ENCODE measurements at regions not wholly inside any gene's neighbourhood (a gene's known extent, or its start where the extent isn't known, plus 50 kb on each side); places are given as distances from the start of the nearest gene placed in this dataset.

DNA sequence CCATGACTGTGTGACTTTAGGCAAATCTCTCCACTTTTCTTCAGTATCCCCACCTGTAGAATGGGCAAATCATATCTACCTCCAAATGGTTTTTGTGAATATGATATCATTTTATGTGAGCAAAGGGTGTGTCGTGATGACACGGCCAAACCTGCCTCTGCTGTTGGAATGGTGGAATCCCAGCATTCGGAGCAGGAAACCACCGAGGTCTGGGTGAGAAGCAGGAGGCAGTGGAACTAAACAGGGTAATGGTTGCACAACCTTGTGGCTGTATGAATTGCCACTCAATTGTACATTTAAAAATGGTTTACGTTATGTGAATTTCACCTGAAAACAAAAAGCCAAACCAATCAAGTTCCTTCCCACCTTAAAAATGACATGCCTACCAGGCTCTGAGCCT lies 131.4 kb upstream of the ZMIZ1 start:
- Histone ChIP-seq H3K4me1 (ENCODE audit: insufficient read depth, low read length) (peaks cover 10% of the 10 kb centered on the region), H3K27ac (ENCODE audit: low read depth, low read length) (no peak overlapping the region), H3K9ac (ENCODE audit: low read depth, low read length) (no peak overlapping the region), H3K4me3 (ENCODE audit: low read length) (no peak overlapping the region), H3K9me3 (ENCODE audit: insufficient read depth, low read depth, low read length) (no peaks in the 10 kb centered on the region; the same call in 1 of the 2 replicates), H3K27me3 (ENCODE audit: insufficient read depth, low read length) (no peaks in the 10 kb centered on the region), H3K36me3 (ENCODE audit: insufficient read depth, low read length) (no peaks in the 10 kb centered on the region)
- 92% methylated on average over 5 of the region's 5 CpGs for WGBS

DNA sequence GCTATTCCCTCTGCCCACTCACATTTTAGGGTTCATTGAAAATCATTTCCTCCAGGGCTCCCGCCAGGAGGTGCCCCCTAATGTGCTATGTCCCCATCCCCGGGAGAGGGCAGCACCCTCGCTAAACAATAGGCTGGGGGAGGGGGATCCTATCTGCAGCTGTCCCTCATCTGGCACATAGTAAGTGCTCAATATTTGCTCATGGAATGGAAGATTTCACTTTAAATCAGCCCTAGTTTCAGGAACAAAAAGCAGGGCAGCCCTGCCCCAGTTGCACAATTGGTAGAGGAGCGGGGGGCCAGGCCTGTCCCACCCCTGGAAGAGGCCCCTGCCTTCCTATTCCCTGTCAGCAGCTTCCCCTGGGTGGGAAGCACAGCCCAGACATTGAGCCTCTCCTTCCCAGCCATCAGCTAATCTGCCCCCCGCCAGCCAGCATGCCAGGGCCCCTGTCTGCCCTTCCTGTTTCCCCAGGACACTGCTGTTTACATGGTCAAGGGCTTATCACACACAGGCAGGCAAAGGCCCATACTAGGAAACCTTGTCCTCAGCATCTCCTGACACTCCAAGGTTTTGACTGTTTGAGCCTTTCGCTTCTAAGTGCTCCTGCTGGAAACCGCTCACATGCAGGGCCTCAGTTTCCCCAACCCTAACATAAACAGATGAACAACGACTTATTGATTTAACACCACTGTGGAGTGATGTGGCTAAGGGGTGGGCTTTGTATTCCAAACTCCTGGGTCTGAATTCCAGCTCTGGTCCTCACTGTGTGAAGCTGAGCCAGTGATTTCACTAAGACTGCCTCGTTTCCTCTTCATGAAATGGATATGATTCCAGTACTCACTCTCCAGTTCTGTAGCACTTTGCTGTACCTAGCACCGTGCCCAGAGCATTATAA lies 130.7 kb upstream of the ZMIZ1 start:
- Histone ChIP-seq H3K9me3 (ENCODE audit: insufficient read depth, low read depth, low read length) (peaks cover 1% of the 10 kb centered on the region; the same call in 1 of the 2 replicates), H3K4me3 (ENCODE audit: low read length) (no peak overlapping the region), H3K9ac (ENCODE audit: low read depth, low read length) (no peak overlapping the region), H3K4me1 (ENCODE audit: insufficient read depth, low read length) (peaks cover 10% of the 10 kb centered on the region), H3K36me3 (ENCODE audit: insufficient read depth, low read length) (no peaks in the 10 kb centered on the region), H3K27ac (ENCODE audit: low read depth, low read length) (no peak overlapping the region), H3K27me3 (ENCODE audit: insufficient read depth, low read length) (no peaks in the 10 kb centered on the region)
- WGBS, result 59% methylated on average over 10 of the region's 10 CpGs

DNA sequence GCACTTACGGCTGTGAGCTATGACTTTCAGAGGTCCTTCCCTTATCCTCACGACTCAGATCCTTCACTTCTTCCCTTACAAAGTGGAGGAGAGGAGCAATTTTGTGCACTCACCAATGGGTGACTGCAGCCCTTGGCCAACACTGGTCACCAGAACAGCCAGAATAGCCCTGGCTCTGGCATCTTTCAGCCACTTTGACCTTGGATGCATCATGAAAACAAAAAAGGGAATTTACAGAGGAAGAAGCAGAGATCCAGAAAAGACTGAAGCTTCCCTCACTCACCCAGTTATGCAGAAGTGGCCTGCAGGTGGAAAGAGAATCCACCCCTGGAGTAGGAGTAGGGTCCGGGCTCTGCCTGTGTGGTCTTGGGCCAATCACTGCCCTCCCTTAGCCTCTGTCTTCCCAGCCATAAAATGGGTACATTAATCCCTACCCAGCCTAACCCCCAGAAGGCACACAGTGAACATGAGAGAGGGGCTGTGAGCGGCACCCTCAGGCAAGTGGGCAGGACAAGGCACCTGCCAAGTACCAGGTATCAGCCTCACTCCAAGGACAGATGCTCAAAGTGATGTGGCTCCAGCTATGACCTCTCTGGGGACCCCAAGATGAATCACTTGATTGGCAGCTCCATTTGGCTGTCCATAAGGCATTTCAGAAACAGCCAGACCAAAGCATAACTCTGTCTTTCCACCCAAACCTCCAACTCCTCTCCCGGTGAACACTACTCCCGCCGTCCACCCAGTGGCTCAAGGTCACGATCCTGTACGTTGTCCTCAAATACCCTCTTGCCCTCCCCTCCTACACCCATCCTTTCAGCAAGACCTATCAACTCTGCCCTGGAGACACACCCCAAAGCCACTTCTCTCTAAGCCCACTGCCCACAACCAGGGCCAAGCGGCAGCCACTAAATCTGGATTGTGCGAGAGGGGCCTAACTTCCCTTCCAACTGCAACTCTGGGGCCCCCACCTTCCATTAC lies 129.8 kb upstream of the ZMIZ1 start:
- Histone ChIP-seq H3K9me3 (ENCODE audit: insufficient read depth, low read depth, low read length) (peaks cover 2% of the 10 kb centered on the region; the same call in 1 of the 2 replicates), H3K27ac (ENCODE audit: low read depth, low read length) (no peak overlapping the region), H3K9ac (ENCODE audit: low read depth, low read length) (no peak overlapping the region), H3K36me3 (ENCODE audit: insufficient read depth, low read length) (no peaks in the 10 kb centered on the region), H3K27me3 (ENCODE audit: insufficient read depth, low read length) (no peaks in the 10 kb centered on the region), H3K4me3 (ENCODE audit: low read length) (no peak overlapping the region), H3K4me1 (ENCODE audit: insufficient read depth, low read length) (peaks cover 10% of the 10 kb centered on the region)
- WGBS, result 95% methylated on average over 11 of the region's 11 CpGs

DNA sequence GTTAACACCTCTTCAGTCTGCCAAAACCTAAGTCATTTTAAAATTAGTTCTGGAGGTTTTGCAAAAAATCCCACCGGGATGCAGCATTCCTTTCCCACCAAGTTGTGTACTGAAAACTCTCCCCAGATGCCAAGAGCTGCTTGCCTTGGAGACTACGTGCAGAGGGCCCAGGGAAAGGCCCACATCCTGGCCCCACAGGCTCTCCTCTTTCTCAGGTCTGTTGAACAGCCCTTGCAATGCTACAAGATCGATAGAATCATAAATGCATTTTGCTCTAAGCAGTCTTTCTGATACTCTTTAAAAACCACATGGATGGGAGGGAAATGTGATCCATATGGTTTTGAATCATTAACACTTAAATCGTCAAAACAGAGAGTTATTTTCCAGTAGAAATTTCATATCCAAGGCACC lies 126.7 kb upstream of the ZMIZ1 start:
- H3K9me3 ChIP-seq (ENCODE audit: insufficient read depth, low read depth, low read length), result peaks cover 2% of the 10 kb centered on the region; the same call in 1 of the 2 replicates
- WGBS, result 91% methylated on average over 4 of the region's 4 CpGs
- no peak overlapping the region for H3K9ac ChIP-seq (ENCODE audit: low read depth, low read length)
- H3K36me3 ChIP-seq (ENCODE audit: insufficient read depth, low read length), result no peaks in the 10 kb centered on the region
- H3K4me3 ChIP-seq (ENCODE audit: low read length), result no peak overlapping the region
- peaks cover 10% of the 10 kb centered on the region for H3K4me1 ChIP-seq (ENCODE audit: insufficient read depth, low read length)
- no peaks in the 10 kb centered on the region for H3K27me3 ChIP-seq (ENCODE audit: insufficient read depth, low read length)
- no peak overlapping the region for H3K27ac ChIP-seq (ENCODE audit: low read depth, low read length)

DNA sequence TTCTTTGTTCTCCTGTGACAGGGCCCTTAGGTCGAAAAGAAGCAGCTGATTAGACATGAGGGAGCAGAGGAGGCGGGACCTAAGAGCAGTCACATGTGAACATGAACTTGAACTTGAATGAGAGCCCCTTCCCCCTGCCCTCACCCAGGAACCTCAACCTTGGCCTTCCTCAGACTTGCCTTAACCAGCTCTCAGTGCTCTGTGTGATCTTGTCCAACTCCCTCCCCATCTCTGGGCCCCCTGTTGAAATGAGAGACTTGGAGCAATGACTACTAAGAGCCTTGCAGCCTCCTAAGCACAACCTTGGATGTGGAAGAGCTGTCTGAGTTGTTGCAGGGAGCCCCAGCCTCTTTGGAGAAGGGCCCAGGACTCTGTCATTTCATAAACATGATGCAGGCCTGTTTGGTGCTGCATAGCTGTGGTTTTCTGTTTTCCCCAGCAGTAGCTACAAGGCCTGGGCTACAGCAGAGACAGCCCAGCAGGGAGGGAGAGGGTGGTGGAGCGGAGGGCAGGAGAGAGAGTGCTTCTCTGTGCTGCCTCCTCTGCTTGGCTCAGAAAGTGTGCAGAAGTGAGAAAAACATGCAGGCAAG lies 123.9 kb upstream of the ZMIZ1 start:
- no peak overlapping the region for H3K4me3 ChIP-seq (ENCODE audit: low read length)
- H3K27ac ChIP-seq (ENCODE audit: low read depth, low read length), result no peak overlapping the region
- no peaks in the 10 kb centered on the region for H3K36me3 ChIP-seq (ENCODE audit: insufficient read depth, low read length)
- no peaks in the 10 kb centered on the region for H3K4me1 ChIP-seq (ENCODE audit: insufficient read depth, low read length)
- H3K9ac ChIP-seq (ENCODE audit: low read depth, low read length), result no peak overlapping the region
- H3K9me3 ChIP-seq (ENCODE audit: insufficient read depth, low read depth, low read length), result peaks cover 2% of the 10 kb centered on the region; the same call in 1 of the 2 replicates
- H3K27me3 ChIP-seq (ENCODE audit: insufficient read depth, low read length), result no peaks in the 10 kb centered on the region
- 46% methylated on average over 3 of the region's 3 CpGs for WGBS

DNA sequence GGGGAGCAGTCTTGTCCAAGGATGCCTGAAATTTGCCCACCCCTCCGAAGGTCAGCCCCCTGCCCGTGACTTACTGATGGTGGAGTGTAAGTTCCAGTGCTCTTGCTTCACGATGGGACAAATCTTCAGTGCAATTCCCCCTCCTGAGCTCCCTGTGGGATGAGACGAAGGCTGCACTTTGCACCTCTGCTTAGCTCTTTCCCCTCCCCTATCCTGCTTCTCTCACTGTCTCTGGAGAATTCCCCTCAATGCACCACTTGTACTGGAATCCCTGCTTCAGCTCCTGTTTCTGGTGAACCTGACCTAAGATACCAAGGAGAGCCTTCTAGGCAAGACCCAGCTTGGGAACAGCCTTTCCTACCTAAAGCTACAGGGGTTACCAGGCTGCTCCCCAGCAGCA lies 122.9 kb upstream of the ZMIZ1 start:
- Histone ChIP-seq H3K27ac (ENCODE audit: low read depth, low read length) (no peak overlapping the region), H3K4me1 (ENCODE audit: insufficient read depth, low read length) (no peaks in the 10 kb centered on the region), H3K4me3 (ENCODE audit: low read length) (no peak overlapping the region), H3K9me3 (ENCODE audit: insufficient read depth, low read depth, low read length) (peaks cover 2% of the 10 kb centered on the region; the same call in 1 of the 2 replicates), H3K36me3 (ENCODE audit: insufficient read depth, low read length) (no peaks in the 10 kb centered on the region), H3K9ac (ENCODE audit: low read depth, low read length) (no peak overlapping the region), H3K27me3 (ENCODE audit: insufficient read depth, low read length) (no peaks in the 10 kb centered on the region)
- 89% methylated on average over 4 of the region's 4 CpGs for WGBS

DNA sequence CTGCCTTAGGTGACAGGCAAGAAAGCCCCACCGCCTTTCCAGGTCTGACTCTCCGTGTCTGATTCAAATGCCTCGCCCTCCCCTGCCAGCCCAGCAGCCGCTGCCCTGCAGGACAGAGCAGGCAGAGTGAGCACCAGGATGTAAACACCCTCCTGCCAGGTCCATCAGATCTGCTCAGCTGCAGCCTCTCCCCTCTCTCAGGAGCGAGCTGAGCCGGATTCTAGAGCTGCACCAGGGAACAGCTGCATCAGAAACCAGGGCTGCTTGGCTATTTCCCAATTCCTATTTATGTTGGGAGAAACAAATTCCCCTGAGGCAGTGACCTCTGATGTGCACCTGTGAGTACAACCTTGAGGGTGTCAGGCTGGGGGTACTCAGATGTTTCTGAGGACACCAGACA lies 121.5 kb upstream of the ZMIZ1 start:
- 78% methylated on average over 6 of the region's 6 CpGs for WGBS
- peaks cover 2% of the 10 kb centered on the region; the same call in 1 of the 2 replicates for H3K9me3 ChIP-seq (ENCODE audit: insufficient read depth, low read depth, low read length)
- H3K27ac ChIP-seq (ENCODE audit: low read depth, low read length), result no peak overlapping the region
- no peak overlapping the region for H3K4me3 ChIP-seq (ENCODE audit: low read length)
- H3K4me1 ChIP-seq (ENCODE audit: insufficient read depth, low read length), result no peaks in the 10 kb centered on the region
- no peaks in the 10 kb centered on the region for H3K27me3 ChIP-seq (ENCODE audit: insufficient read depth, low read length)
- H3K9ac ChIP-seq (ENCODE audit: low read depth, low read length), result no peak overlapping the region
- H3K36me3 ChIP-seq (ENCODE audit: insufficient read depth, low read length), result no peaks in the 10 kb centered on the region

DNA sequence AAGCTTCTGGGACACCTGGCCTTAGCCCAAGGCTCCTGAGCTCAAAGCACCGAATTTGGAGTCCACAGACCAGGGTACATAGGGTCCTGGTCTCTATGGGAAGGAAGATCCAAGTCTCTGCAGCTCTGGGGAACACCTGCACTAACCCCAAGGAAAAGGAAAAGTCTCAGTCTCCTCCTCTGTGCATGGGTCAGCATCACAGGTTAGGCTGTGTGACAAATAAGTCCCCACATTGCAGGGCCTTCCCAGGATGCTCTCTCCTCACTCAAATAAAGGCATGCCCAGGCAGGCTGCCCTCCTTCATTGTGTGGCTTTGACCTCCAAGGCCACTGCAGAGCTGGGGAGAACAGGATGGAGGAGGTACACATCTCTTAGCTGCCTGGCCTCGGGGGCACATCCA lies 121.0 kb upstream of the ZMIZ1 start:
- H3K27me3 ChIP-seq (ENCODE audit: insufficient read depth, low read length), result no peaks in the 10 kb centered on the region
- H3K9me3 ChIP-seq (ENCODE audit: insufficient read depth, low read depth, low read length), result 0 out of 2 replicates have a peak, but pooled peaks cover 2% of the 10 kb centered on the region
- no peak overlapping the region for H3K4me3 ChIP-seq (ENCODE audit: low read length)
- no peak overlapping the region for H3K27ac ChIP-seq (ENCODE audit: low read depth, low read length)
- H3K36me3 ChIP-seq (ENCODE audit: insufficient read depth, low read length), result no peaks in the 10 kb centered on the region
- 88% methylated on average over 2 of the region's 2 CpGs for WGBS
- H3K4me1 ChIP-seq (ENCODE audit: insufficient read depth, low read length), result no peaks in the 10 kb centered on the region
- H3K9ac ChIP-seq (ENCODE audit: low read depth, low read length), result no peak overlapping the region

DNA sequence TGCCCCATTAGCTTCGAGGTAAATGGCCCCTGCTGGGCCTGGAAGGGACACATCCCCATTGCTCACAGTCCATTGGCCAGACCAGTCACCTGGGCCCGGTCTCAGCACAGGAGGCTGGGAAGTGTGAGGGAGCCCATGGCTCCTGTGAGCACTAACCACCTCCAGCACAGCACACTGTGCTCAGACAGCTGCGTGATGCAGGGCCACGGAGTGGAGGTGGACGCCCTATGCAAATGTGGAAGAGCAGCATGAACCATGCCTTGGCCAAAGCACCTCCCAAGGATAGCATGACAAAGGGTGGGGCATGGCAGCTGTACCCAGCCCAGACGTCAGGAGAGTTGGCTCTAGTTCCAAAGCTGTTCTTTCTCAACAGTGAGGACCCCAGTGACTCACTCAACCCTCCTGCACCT lies 120.1 kb upstream of the ZMIZ1 start:
- no peaks in the 10 kb centered on the region for H3K36me3 ChIP-seq (ENCODE audit: insufficient read depth, low read length)
- H3K27me3 ChIP-seq (ENCODE audit: insufficient read depth, low read length), result no peaks in the 10 kb centered on the region
- H3K4me3 ChIP-seq (ENCODE audit: low read length), result no peak overlapping the region
- no peaks in the 10 kb centered on the region for H3K9me3 ChIP-seq (ENCODE audit: insufficient read depth, low read depth, low read length)
- no peaks in the 10 kb centered on the region for H3K4me1 ChIP-seq (ENCODE audit: insufficient read depth, low read length)
- H3K27ac ChIP-seq (ENCODE audit: low read depth, low read length), result no peak overlapping the region
- whole genome bisulfite sequencing, result 88% methylated on average over 6 of the region's 6 CpGs
- H3K9ac ChIP-seq (ENCODE audit: low read depth, low read length), result no peak overlapping the region

DNA sequence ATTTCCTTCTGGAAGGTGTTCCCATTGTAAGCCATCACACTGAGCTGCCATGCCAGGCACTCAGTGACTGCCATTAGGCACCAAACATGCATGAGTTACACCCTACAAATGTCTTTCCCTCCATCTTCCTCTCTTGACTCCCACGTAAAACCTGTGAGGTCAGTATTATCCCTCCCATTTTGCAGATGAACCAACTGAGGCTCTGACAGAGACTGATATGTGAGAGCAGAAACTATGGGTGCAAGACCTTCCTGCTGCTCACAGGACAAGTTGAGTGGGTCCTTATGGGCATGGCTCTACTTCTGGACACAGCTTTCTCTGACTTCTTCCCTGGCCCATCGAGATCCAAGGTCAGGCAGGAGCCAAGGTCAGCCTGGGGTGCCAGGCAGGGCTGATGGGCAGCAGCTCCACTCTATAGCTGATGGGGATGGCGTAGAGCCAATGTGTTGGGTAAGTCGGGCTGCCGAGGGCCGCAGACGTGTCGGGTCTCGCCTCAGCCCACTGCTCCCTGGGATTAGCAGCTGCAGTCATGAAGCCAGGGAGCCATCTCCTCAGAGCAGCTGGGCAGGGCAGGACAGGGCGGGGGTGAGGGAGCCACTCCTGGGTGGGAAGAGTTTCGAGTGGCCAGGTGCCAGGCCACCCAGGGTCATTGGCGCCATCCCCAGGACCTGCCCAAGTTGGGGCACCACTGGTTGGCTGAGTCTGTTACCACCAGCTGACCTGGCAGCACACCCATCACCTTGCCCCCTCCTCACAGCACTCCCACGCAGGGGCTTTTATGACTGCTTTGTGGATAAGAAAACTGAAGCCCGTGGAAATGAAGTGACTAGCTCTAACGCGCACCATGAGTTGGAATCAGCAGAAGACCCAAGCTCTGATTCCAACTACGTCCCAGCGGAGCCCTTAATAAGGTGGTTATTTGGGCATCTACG lies 117.8 kb upstream of the ZMIZ1 start:
- WGBS, result 92% methylated on average over 19 of the region's 19 CpGs
- no peaks in the 10 kb centered on the region for H3K36me3 ChIP-seq (ENCODE audit: insufficient read depth, low read length)
- H3K27me3 ChIP-seq (ENCODE audit: insufficient read depth, low read length), result no peaks in the 10 kb centered on the region
- no peak overlapping the region for H3K9ac ChIP-seq (ENCODE audit: low read depth, low read length)
- no peaks in the 10 kb centered on the region for H3K9me3 ChIP-seq (ENCODE audit: insufficient read depth, low read depth, low read length)
- no peak overlapping the region for H3K27ac ChIP-seq (ENCODE audit: low read depth, low read length)
- H3K4me1 ChIP-seq (ENCODE audit: insufficient read depth, low read length), result no peaks in the 10 kb centered on the region
- no peak overlapping the region for H3K4me3 ChIP-seq (ENCODE audit: low read length)

All from HUES64 (cell line).